ENCODE measurements at regions not wholly inside any gene's neighbourhood (a gene's known extent, or its start where the extent isn't known, plus 50 kb on each side); places are given as distances from the start of the nearest gene placed in this dataset.

- no peaks in the 10 kb centered on the region for H3K36me3 ChIP-seq (ENCODE audit: control insufficient read depth, insufficient read depth, low read length)
- H3K27me3 ChIP-seq (ENCODE audit: control insufficient read depth, insufficient read depth, low read length), result no peaks in the 10 kb centered on the region
- WGBS (ENCODE audit: insufficient coverage, low lambda C conversion rate), result 100% methylated on average over 1 of the region's 1 CpG
- DNase-seq, result no peak
- no peak overlapping the region for H3K4me3 ChIP-seq (ENCODE audit: low read length)
- H3K27ac ChIP-seq (ENCODE audit: low read length), result no peak overlapping the region
- H3K9me3 ChIP-seq (ENCODE audit: control insufficient read depth, low read depth, low read length), result no peaks in the 10 kb centered on the region
- no peaks in the 10 kb centered on the region for H3K4me1 ChIP-seq (ENCODE audit: control insufficient read depth, insufficient read depth, low read length)
Observed at GRCh38 chr5:166046956-166047355, 2244.5 kb upstream of the WWC1 start.

GRCh38 chr5:166050531-166050930 lies 2240.9 kb upstream of the WWC1 start:
- WGBS (ENCODE audit: insufficient coverage, low lambda C conversion rate), result 67% methylated on average over 1 of the region's 4 CpGs
- no peaks in the 10 kb centered on the region for H3K27me3 ChIP-seq (ENCODE audit: control insufficient read depth, insufficient read depth, low read length)
- H3K9me3 ChIP-seq (ENCODE audit: control insufficient read depth, low read depth, low read length), result no peaks in the 10 kb centered on the region
- no peaks in the 10 kb centered on the region for H3K4me1 ChIP-seq (ENCODE audit: control insufficient read depth, insufficient read depth, low read length)
- H3K4me3 ChIP-seq (ENCODE audit: low read length), result no peak overlapping the region
- DNase-seq, result no peak
- no peak overlapping the region for H3K27ac ChIP-seq (ENCODE audit: low read length)
- no peaks in the 10 kb centered on the region for H3K36me3 ChIP-seq (ENCODE audit: control insufficient read depth, insufficient read depth, low read length)

- WGBS (ENCODE audit: insufficient coverage, low lambda C conversion rate), result 100% methylated on average over 1 of the region's 5 CpGs
- H3K4me3 ChIP-seq (ENCODE audit: low read length), result no peak overlapping the region
Observed at GRCh38 chr5:166058660-166059059, 2232.8 kb upstream of the WWC1 start.

GRCh38 chr5:166062094-166062493 lies 2229.4 kb upstream of the WWC1 start:
- Histone ChIP-seq H3K27ac (ENCODE audit: low read length) (no peak overlapping the region), H3K9me3 (ENCODE audit: control insufficient read depth, low read depth, low read length) (no peaks in the 10 kb centered on the region), H3K4me1 (ENCODE audit: control insufficient read depth, insufficient read depth, low read length) (no peaks in the 10 kb centered on the region), H3K4me3 (ENCODE audit: low read length) (no peak overlapping the region), H3K36me3 (ENCODE audit: control insufficient read depth, insufficient read depth, low read length) (no peaks in the 10 kb centered on the region), H3K27me3 (ENCODE audit: control insufficient read depth, insufficient read depth, low read length) (no peaks in the 10 kb centered on the region)
- DNase-seq, result no peak
- WGBS (ENCODE audit: insufficient coverage, low lambda C conversion rate), result no CpG with 5 or more reads among the region's 1 CpG

More at GRCh38 chr5:166058660-166059059, 2232.8 kb upstream of the WWC1 start:
- Histone ChIP-seq H3K27me3 (ENCODE audit: control insufficient read depth, insufficient read depth, low read length) (no peaks in the 10 kb centered on the region), H3K27ac (ENCODE audit: low read length) (no peak overlapping the region), H3K4me1 (ENCODE audit: control insufficient read depth, insufficient read depth, low read length) (no peaks in the 10 kb centered on the region), H3K36me3 (ENCODE audit: control insufficient read depth, insufficient read depth, low read length) (no peaks in the 10 kb centered on the region), H3K9me3 (ENCODE audit: control insufficient read depth, low read depth, low read length) (no peaks in the 10 kb centered on the region)
- DNase-seq, result no peak

GRCh38 chr5:166062719-166063118 lies 2228.7 kb upstream of the WWC1 start:
- Histone ChIP-seq H3K27me3 (ENCODE audit: control insufficient read depth, insufficient read depth, low read length) (no peaks in the 10 kb centered on the region), H3K27ac (ENCODE audit: low read length) (no peak overlapping the region), H3K4me3 (ENCODE audit: low read length) (no peak overlapping the region), H3K36me3 (ENCODE audit: control insufficient read depth, insufficient read depth, low read length) (no peaks in the 10 kb centered on the region), H3K4me1 (ENCODE audit: control insufficient read depth, insufficient read depth, low read length) (no peaks in the 10 kb centered on the region), H3K9me3 (ENCODE audit: control insufficient read depth, low read depth, low read length) (no peaks in the 10 kb centered on the region)
- DNase-seq, result peak; percentile 16 to 62

- no peaks in the 10 kb centered on the region for H3K36me3 ChIP-seq (ENCODE audit: control insufficient read depth, insufficient read depth, low read length)
Observed at GRCh38 chr5:166063261-166063660, 2228.2 kb upstream of the WWC1 start.

GRCh38 chr5:166068547-166069335 lies 2222.7 kb upstream of the WWC1 start:
- 73% methylated on average over 2 of the region's 9 CpGs for WGBS (ENCODE audit: insufficient coverage, low lambda C conversion rate)
- Histone ChIP-seq H3K4me1 (ENCODE audit: control insufficient read depth, insufficient read depth, low read length) (no peaks in the 10 kb centered on the region), H3K27ac (ENCODE audit: low read length) (no peak overlapping the region), H3K27me3 (ENCODE audit: control insufficient read depth, insufficient read depth, low read length) (no peaks in the 10 kb centered on the region), H3K9me3 (ENCODE audit: control insufficient read depth, low read depth, low read length) (no peaks in the 10 kb centered on the region), H3K4me3 (ENCODE audit: low read length) (no peak overlapping the region), H3K36me3 (ENCODE audit: control insufficient read depth, insufficient read depth, low read length) (no peaks in the 10 kb centered on the region)
- DNase-seq, result no peak

More at GRCh38 chr5:166063261-166063660, 2228.2 kb upstream of the WWC1 start:
- no peaks in the 10 kb centered on the region for H3K4me1 ChIP-seq (ENCODE audit: control insufficient read depth, insufficient read depth, low read length)
- no peaks in the 10 kb centered on the region for H3K9me3 ChIP-seq (ENCODE audit: control insufficient read depth, low read depth, low read length)
- H3K27me3 ChIP-seq (ENCODE audit: control insufficient read depth, insufficient read depth, low read length), result no peaks in the 10 kb centered on the region
- WGBS (ENCODE audit: insufficient coverage, low lambda C conversion rate), result no CpG with 5 or more reads among the region's 1 CpG
- no peak for DNase-seq
- H3K4me3 ChIP-seq (ENCODE audit: low read length), result no peak overlapping the region
- no peak overlapping the region for H3K27ac ChIP-seq (ENCODE audit: low read length)

- Histone ChIP-seq H3K4me1 (ENCODE audit: control insufficient read depth, insufficient read depth, low read length) (no peaks in the 10 kb centered on the region), H3K27me3 (ENCODE audit: control insufficient read depth, insufficient read depth, low read length) (no peaks in the 10 kb centered on the region), H3K36me3 (ENCODE audit: control insufficient read depth, insufficient read depth, low read length) (no peaks in the 10 kb centered on the region), H3K9me3 (ENCODE audit: control insufficient read depth, low read depth, low read length) (no peaks in the 10 kb centered on the region), H3K4me3 (ENCODE audit: low read length) (no peak overlapping the region), H3K27ac (ENCODE audit: low read length) (no peak overlapping the region)
- no peak for DNase-seq
- WGBS (ENCODE audit: insufficient coverage, low lambda C conversion rate), result no CpG with 5 or more reads among the region's 6 CpGs
Observed at GRCh38 chr5:166073901-166074581, 2217.4 kb upstream of the WWC1 start.

GRCh38 chr5:166074582-166075481 lies 2216.6 kb upstream of the WWC1 start:
- no peaks in the 10 kb centered on the region for H3K4me1 ChIP-seq (ENCODE audit: control insufficient read depth, insufficient read depth, low read length)
- H3K27ac ChIP-seq (ENCODE audit: low read length), result no peak overlapping the region
- H3K4me3 ChIP-seq (ENCODE audit: low read length), result no peak overlapping the region
- DNase-seq, result no peak
- no peaks in the 10 kb centered on the region for H3K9me3 ChIP-seq (ENCODE audit: control insufficient read depth, low read depth, low read length)
- 53% methylated on average over 2 of the region's 5 CpGs for WGBS (ENCODE audit: insufficient coverage, low lambda C conversion rate)
- no peaks in the 10 kb centered on the region for H3K27me3 ChIP-seq (ENCODE audit: control insufficient read depth, insufficient read depth, low read length)
- no peaks in the 10 kb centered on the region for H3K36me3 ChIP-seq (ENCODE audit: control insufficient read depth, insufficient read depth, low read length)

- Histone ChIP-seq H3K4me1 (ENCODE audit: control insufficient read depth, insufficient read depth, low read length) (no peaks in the 10 kb centered on the region), H3K27ac (ENCODE audit: low read length) (no peak overlapping the region), H3K36me3 (ENCODE audit: control insufficient read depth, insufficient read depth, low read length) (no peaks in the 10 kb centered on the region), H3K27me3 (ENCODE audit: control insufficient read depth, insufficient read depth, low read length) (no peaks in the 10 kb centered on the region), H3K9me3 (ENCODE audit: control insufficient read depth, low read depth, low read length) (no peaks in the 10 kb centered on the region), H3K4me3 (ENCODE audit: low read length) (no peak overlapping the region)
- no peak for DNase-seq
- WGBS (ENCODE audit: insufficient coverage, low lambda C conversion rate), result 63% methylated on average over 1 of the region's 11 CpGs
Observed at GRCh38 chr5:166083183-166083959, 2208.1 kb upstream of the WWC1 start.
